A549 (cell line): ENCODE measurements at regions not wholly inside any gene's neighbourhood (a gene's known extent, or its start where the extent isn't known, plus 50 kb on each side); places are given as distances from the start of the nearest gene placed in this dataset.

Experiments
- ATAC-seq, 2 experiments: fragments of 200-7000 bp in 1 of 2; fragments of >200 bp in 1 of 2; cut with Nextera tagmentation in 1 of 2; cut with Tn5 transposase in 1 of 2; 3 replicates each; pipeline versions ENCODE4 v1.8.0 to v1.9.1; 2018 to 2020; ENCODE audit warnings: mild to moderate bottlenecking in 1 of 2, moderate library complexity in 1 of 2
- CTCF ChIA-PET: fragments of 300-600 bp; sonication (Branson Sonifier 250); formaldehyde crosslinking; extraction: SDS; loops from one replicate; lab custom pipeline; 2021; ENCODE audit warnings: antibody characterized with exemption, inconsistent platforms; lab: Yijun Ruan, JAX
- POLR2A ChIA-PET: fragments of 350-600 bp; formaldehyde crosslinking; extraction: SDS; loops from one replicate; lab custom pipeline; 2021; ENCODE audit warnings: antibody characterized with exemption, inconsistent platforms; lab: Yijun Ruan, JAX
- DNase-seq, 2 experiments: peaks; one replicate each; pipeline versions ENCODE4 v3.0.0 to v3.0.0-alpha.2; 2011 to 2016; ENCODE audit warnings: low read depth in 1 of 2, low spot score in 1 of 2
- FAIRE-seq: peaks from 2 replicates; lab custom pipeline; 2011; peaks lifted over from hg19 to GRCh38; lab: Jason Lieb, UNC
- H3K27ac ChIP-seq, 2 experiments: fragments of >200 bp; sonication (Bioruptor Twin); formaldehyde crosslinking; 3 replicates each; pipeline ENCODE4 v1.5.1; 2016 to 2017
- H3K4me1 ChIP-seq: fragments of >200 bp; sonication (Bioruptor Twin); formaldehyde crosslinking; 3 replicates; pipeline ENCODE4 v1.6.1; 2016
- H3K4me2 ChIP-seq: fragments of >200 bp; sonication (Bioruptor Twin); formaldehyde crosslinking; 3 replicates; pipeline ENCODE4 v1.6.1; 2016
- H3K4me3 ChIP-seq: fragments of >200 bp; sonication (Bioruptor Twin); formaldehyde crosslinking; 3 replicates; pipeline ENCODE4 v1.5.1; 2016
- H3K9me3 ChIP-seq: fragments of >200 bp; sonication (Bioruptor Twin); formaldehyde crosslinking; 3 replicates; pipeline ENCODE4 v1.6.1; 2016
- CBX8 ChIP-seq: fragments of 200-600 bp; sonication (generic); IDR thresholded peaks from 2 replicates; pipeline ENCODE4 v1.6.1; 2016
- CEBPB ChIP-seq, 2 experiments: fragments of >200 bp in 1 of 2; sonication (Bioruptor Twin) in 1 of 2; formaldehyde crosslinking in 1 of 2; IDR thresholded peaks; 2 replicates each; pipeline ENCODE4 v1.6.1; 2012 to 2016
- CHD2 ChIP-seq: fragments of 150-350 bp; IDR thresholded peaks from 2 replicates; pipeline ENCODE4 v1.6.1; 2014; ENCODE audit warnings: low read length; ENCODE audit not compliant: partially characterized antibody
- CHD4 ChIP-seq: fragments of 200-600 bp; sonication (generic); IDR thresholded peaks from 2 replicates; pipeline ENCODE4 v1.6.1; 2016; ENCODE audit warnings: antibody characterized with exemption, mild to moderate bottlenecking, borderline replicate concordance
- EHF ChIP-seq: fragments of 250-450 bp; sonication (Bioruptor Pico); IDR thresholded peaks from 2 replicates; pipeline ENCODE4 v1.5.0; 2020; ENCODE audit warnings: mild to moderate bottlenecking
- EHMT2 ChIP-seq: fragments of 200-600 bp; sonication (generic); IDR thresholded peaks from 2 replicates; pipeline ENCODE4 v1.6.1; 2016; ENCODE audit warnings: antibody characterized with exemption, low read depth, mild to moderate bottlenecking, moderate library complexity
- HDAC2 ChIP-seq: fragments of 200-600 bp; sonication (generic); IDR thresholded peaks from 2 replicates; pipeline ENCODE4 v1.6.1; 2016
- HEYL ChIP-seq: fragments of 250-450 bp; sonication (Bioruptor Pico); IDR thresholded peaks from 2 replicates; pipeline ENCODE4 v1.8.0; 2021; ENCODE audit warnings: mild to moderate bottlenecking, moderate library complexity
- HOXA7 ChIP-seq: fragments of 250-450 bp; sonication (Bioruptor Pico); IDR thresholded peaks from 2 replicates; pipeline ENCODE4 v1.5.0; 2020; ENCODE audit warnings: mild to moderate bottlenecking, moderate library complexity
- MAFK ChIP-seq: fragments of 450-650 bp; IDR thresholded peaks from 2 replicates; pipeline ENCODE4 v1.6.1; 2014; ENCODE audit not compliant: partially characterized antibody
- MYC ChIP-seq: IDR thresholded peaks from 2 replicates; pipeline ENCODE4 v1.6.1; 2012; ENCODE audit warnings: mild to moderate bottlenecking, inconsistent platforms, low read length, improper control_type of control experiment, borderline replicate concordance
- POLR2A ChIP-seq: IDR thresholded peaks from 2 replicates; pipeline ENCODE4 v1.6.1; 2012; ENCODE audit warnings: mild to moderate bottlenecking, low read length
- RAD21 ChIP-seq, 2 experiments: fragments of >200 bp in 1 of 2; sonication (Bioruptor Twin) in 1 of 2; formaldehyde crosslinking in 1 of 2; IDR thresholded peaks in 1 of 2; conservative IDR thresholded peaks in 1 of 2; 2 replicates in 1 of 2; 3 replicates in 1 of 2; pipeline ENCODE4 v1.6.1; 2012 to 2018; ENCODE audit warnings: inconsistent platforms in 1 of 2
- RCOR1 ChIP-seq: fragments of 150-350 bp; IDR thresholded peaks from 2 replicates; pipeline ENCODE4 v1.6.1; 2014; ENCODE audit warnings: antibody characterized with exemption, low read length, low read depth
- RFX5 ChIP-seq: fragments of 450-650 bp; IDR thresholded peaks from 2 replicates; pipeline ENCODE4 v1.7.1; 2014; ENCODE audit warnings: antibody characterized with exemption, mild to moderate bottlenecking, moderate library complexity
- ZNF302 ChIP-seq: fragments of 250-450 bp; sonication (Bioruptor Pico); IDR thresholded peaks from 2 replicates; pipeline ENCODE4 v1.9.0; 2021; ENCODE audit warnings: inconsistent platforms, mild to moderate bottlenecking, moderate library complexity
- ZSCAN20 ChIP-seq: fragments of 250-450 bp; sonication (Bioruptor Pico); IDR thresholded peaks from 2 replicates; pipeline ENCODE4 v1.8.0; 2022; ENCODE audit warnings: mild to moderate bottlenecking, moderate library complexity
- WGBS: methylation state at CpG from one replicate; pipeline ENCODE4 v1.1.6; 2017; ENCODE audit errors: missing lambda C conversion rate; 5-methylcytosine and 5-hydroxymethylcytosine counted together
- TF ChIP-seq, protein P1 (sequence below): fragments of 250-450 bp; sonication (Bioruptor Pico); IDR thresholded peaks from 2 replicates; pipeline ENCODE4 v1.5.0; 2020; ENCODE audit warnings: low read depth, mild to moderate bottlenecking, moderate library complexity
- TF ChIP-seq, protein P2 (sequence below): fragments of >200 bp; sonication (Bioruptor Twin); formaldehyde crosslinking; IDR thresholded peaks from 2 replicates; pipeline ENCODE4 v1.6.1; 2016
- TF ChIP-seq, protein P3 (sequence below): fragments of >200 bp; sonication (Bioruptor Twin); formaldehyde crosslinking; IDR thresholded peaks from 3 replicates; pipeline ENCODE4 v1.6.1; 2016
- TF ChIP-seq, protein P4 (sequence below): fragments of 200-600 bp; sonication (generic); IDR thresholded peaks from 2 replicates; pipeline ENCODE4 v1.6.1; 2016; ENCODE audit warnings: antibody characterized with exemption, mild to moderate bottlenecking, moderate library complexity
- TF ChIP-seq, protein P5 (sequence below): fragments of 150-350 bp; IDR thresholded peaks from 2 replicates; pipeline ENCODE4 v1.6.1; 2014; ENCODE audit warnings: low read depth, mild to moderate bottlenecking, low read length
- TF ChIP-seq, protein P6 (sequence below): IDR thresholded peaks from 2 replicates; pipeline ENCODE4 v1.6.1; 2012

DNA sequence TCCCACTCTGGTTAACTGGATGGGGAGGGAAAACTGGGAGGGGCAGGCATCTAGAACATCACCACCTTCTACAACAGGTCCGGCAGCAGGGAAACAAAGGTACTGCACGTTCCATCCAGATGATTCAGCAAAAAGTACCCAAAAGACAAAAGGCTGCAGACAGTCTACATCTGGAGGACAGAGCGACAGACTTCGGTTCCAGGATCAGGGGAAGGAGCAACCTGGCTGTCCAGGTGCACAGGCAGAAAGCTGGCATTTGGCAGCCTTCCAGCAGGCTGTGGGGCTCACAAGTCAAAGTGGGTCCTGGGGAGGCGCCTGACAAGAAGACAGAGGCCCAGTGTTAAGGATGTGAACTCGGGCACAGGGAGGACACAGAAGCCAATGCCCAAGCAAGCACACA, 202.9 kb downstream of the SUCLA2 start:
- Histone ChIP-seq H3K9me3 (no peaks in the 10 kb centered on the region), H3K27ac (no peak overlapping the region), H3K4me3 (no peak overlapping the region), H3K4me1 (no peaks in the 10 kb centered on the region), H3K4me2 (no peak overlapping the region)
- FAIRE-seq (no peak), ATAC-seq (no peak), DNase-seq (no peak)
- CTCF ChIA-PET: no interaction called here
- TF ChIP-seq, protein P1, sequence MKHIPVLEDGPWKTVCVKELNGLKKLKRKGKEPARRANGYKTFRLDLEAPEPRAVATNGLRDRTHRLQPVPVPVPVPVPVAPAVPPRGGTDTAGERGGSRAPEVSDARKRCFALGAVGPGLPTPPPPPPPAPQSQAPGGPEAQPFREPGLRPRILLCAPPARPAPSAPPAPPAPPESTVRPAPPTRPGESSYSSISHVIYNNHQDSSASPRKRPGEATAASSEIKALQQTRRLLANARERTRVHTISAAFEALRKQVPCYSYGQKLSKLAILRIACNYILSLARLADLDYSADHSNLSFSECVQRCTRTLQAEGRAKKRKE: no peak
- TF ChIP-seq CEBPB (IDR thresholded peaks at IDR 0.05): no peak
- TF ChIP-seq HOXA7: no peak
- TF ChIP-seq, protein P2, sequence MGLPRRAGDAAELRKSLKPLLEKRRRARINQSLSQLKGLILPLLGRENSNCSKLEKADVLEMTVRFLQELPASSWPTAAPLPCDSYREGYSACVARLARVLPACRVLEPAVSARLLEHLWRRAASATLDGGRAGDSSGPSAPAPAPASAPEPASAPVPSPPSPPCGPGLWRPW: no peak
- no peak for TF ChIP-seq CBX8
- TF ChIP-seq, protein P3, sequence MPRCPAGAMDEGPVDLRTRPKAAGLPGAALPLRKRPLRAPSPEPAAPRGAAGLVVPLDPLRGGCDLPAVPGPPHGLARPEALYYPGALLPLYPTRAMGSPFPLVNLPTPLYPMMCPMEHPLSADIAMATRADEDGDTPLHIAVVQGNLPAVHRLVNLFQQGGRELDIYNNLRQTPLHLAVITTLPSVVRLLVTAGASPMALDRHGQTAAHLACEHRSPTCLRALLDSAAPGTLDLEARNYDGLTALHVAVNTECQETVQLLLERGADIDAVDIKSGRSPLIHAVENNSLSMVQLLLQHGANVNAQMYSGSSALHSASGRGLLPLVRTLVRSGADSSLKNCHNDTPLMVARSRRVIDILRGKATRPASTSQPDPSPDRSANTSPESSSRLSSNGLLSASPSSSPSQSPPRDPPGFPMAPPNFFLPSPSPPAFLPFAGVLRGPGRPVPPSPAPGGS: no peak
- TF ChIP-seq ZNF302 (CRISPR knock-in tag): no peak
- TF ChIP-seq MAFK: peak; percentile 35
- POLR2A ChIA-PET: no interaction called here
- 48% methylated on average over 6 of the region's 6 CpGs for WGBS

DNA sequence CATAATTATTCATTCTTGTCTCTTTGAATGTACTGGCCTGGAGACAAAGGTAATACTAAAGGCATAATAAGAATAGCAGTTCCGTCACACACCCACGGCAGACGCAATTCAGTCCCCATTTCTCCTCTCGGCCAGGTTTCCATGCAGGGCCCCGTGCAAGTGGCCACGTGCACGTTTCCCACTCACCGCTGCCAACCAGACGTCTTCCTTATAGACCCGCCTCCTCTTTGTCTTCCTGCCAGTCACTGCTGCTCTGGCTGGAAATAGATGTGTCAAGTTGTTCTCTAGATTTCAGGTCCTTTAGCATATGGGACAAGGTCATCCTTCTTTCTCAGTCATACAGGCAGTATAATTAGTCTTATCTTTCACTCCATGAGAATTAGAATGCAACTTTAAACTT, 204.3 kb downstream of the SUCLA2 start:
- ATAC-seq: no peak
- WGBS: 58% methylated on average over 10 of the region's 10 CpGs

More for the DNA sequence above, 204.3 kb downstream of the SUCLA2 start:
- FAIRE-seq: no peak
- no peaks in the 10 kb centered on the region for H3K9me3 ChIP-seq
- POLR2A ChIA-PET: no interaction called here
- H3K4me1 ChIP-seq: no peaks in the 10 kb centered on the region
- no peak overlapping the region for H3K4me3 ChIP-seq
- TF ChIP-seq, protein P4, sequence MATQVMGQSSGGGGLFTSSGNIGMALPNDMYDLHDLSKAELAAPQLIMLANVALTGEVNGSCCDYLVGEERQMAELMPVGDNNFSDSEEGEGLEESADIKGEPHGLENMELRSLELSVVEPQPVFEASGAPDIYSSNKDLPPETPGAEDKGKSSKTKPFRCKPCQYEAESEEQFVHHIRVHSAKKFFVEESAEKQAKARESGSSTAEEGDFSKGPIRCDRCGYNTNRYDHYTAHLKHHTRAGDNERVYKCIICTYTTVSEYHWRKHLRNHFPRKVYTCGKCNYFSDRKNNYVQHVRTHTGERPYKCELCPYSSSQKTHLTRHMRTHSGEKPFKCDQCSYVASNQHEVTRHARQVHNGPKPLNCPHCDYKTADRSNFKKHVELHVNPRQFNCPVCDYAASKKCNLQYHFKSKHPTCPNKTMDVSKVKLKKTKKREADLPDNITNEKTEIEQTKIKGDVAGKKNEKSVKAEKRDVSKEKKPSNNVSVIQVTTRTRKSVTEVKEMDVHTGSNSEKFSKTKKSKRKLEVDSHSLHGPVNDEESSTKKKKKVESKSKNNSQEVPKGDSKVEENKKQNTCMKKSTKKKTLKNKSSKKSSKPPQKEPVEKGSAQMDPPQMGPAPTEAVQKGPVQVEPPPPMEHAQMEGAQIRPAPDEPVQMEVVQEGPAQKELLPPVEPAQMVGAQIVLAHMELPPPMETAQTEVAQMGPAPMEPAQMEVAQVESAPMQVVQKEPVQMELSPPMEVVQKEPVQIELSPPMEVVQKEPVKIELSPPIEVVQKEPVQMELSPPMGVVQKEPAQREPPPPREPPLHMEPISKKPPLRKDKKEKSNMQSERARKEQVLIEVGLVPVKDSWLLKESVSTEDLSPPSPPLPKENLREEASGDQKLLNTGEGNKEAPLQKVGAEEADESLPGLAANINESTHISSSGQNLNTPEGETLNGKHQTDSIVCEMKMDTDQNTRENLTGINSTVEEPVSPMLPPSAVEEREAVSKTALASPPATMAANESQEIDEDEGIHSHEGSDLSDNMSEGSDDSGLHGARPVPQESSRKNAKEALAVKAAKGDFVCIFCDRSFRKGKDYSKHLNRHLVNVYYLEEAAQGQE: no peak
- TF ChIP-seq RAD21 (conservative IDR thresholded peaks at IDR 0.05 in 1 of 2, IDR thresholded peaks at IDR 0.05 in 1 of 2): no peak
- TF ChIP-seq ZSCAN20: no peak
- TF ChIP-seq POLR2A: no peak
- TF ChIP-seq, protein P5, sequence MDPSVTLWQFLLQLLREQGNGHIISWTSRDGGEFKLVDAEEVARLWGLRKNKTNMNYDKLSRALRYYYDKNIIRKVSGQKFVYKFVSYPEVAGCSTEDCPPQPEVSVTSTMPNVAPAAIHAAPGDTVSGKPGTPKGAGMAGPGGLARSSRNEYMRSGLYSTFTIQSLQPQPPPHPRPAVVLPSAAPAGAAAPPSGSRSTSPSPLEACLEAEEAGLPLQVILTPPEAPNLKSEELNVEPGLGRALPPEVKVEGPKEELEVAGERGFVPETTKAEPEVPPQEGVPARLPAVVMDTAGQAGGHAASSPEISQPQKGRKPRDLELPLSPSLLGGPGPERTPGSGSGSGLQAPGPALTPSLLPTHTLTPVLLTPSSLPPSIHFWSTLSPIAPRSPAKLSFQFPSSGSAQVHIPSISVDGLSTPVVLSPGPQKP: no peak
- TF ChIP-seq MYC: no peak
- TF ChIP-seq CHD2: no peak
- no peak for TF ChIP-seq EHF (CRISPR knock-in tag)
- TF ChIP-seq HEYL (CRISPR knock-in tag): no peak
- no peak for TF ChIP-seq CBX8
- TF ChIP-seq, protein P6, sequence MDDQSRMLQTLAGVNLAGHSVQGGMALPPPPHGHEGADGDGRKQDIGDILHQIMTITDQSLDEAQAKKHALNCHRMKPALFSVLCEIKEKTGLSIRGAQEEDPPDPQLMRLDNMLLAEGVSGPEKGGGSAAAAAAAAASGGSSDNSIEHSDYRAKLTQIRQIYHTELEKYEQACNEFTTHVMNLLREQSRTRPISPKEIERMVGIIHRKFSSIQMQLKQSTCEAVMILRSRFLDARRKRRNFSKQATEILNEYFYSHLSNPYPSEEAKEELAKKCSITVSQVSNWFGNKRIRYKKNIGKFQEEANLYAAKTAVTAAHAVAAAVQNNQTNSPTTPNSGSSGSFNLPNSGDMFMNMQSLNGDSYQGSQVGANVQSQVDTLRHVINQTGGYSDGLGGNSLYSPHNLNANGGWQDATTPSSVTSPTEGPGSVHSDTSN: no peak
- no peak for TF ChIP-seq CHD4
- TF ChIP-seq, protein P3: no peak
- TF ChIP-seq RCOR1: no peak
- TF ChIP-seq HDAC2: no peak
- no peak for TF ChIP-seq EHMT2
- no peak for TF ChIP-seq RFX5
- TF ChIP-seq, protein P1: no peak
- TF ChIP-seq, all 56 proteins: peak for 0
- Histone ChIP-seq H3K27ac (no peak overlapping the region), H3K4me2 (no peak overlapping the region)
- CTCF ChIA-PET: no interaction called here
- DNase-seq: no peak
